ENCODE measurements at regions not wholly inside any gene's neighbourhood (a gene's known extent, or its start where the extent isn't known, plus 50 kb on each side); places are given as distances from the start of the nearest gene placed in this dataset.

- DNase-seq (ENCODE audit: low read depth in 1 of 2, low spot score in 1 of 2), result no peak
- Histone ChIP-seq H3K4me1 (ENCODE audit: low read depth) (no peaks in the 10 kb centered on the region), H3K27ac (no peak overlapping the region), H3K9me3 (ENCODE audit: low read depth) (no peaks in the 10 kb centered on the region), H3K27me3 (no peaks in the 10 kb centered on the region), H3K36me3 (no peaks in the 10 kb centered on the region), H3K4me3 (no peak overlapping the region)
- no peak for TF ChIP-seq CTCF (IDR thresholded peaks at IDR 0.05; ENCODE audit: low read depth, low read length)
These were observed 58.3 kb upstream of the UPP2 start for GRCh38 chr2:158043181-158043948.

- no peaks in the 10 kb centered on the region for H3K27me3 ChIP-seq
These were observed 59.0 kb upstream of the UPP2 start for GRCh38 chr2:158042666-158043065.

GRCh38 chr2:158042245-158042644, 59.4 kb upstream of the UPP2 start:
- Histone ChIP-seq H3K27ac (no peak overlapping the region), H3K9me3 (ENCODE audit: low read depth) (no peaks in the 10 kb centered on the region), H3K36me3 (no peaks in the 10 kb centered on the region), H3K27me3 (no peaks in the 10 kb centered on the region), H3K4me3 (no peak overlapping the region), H3K4me1 (ENCODE audit: low read depth) (no peaks in the 10 kb centered on the region)
- DNase-seq (ENCODE audit: low read depth in 1 of 2, low spot score in 1 of 2), result peak; percentile 12 to 13
- no peak for TF ChIP-seq CTCF (IDR thresholded peaks at IDR 0.05; ENCODE audit: low read depth, low read length)

More at GRCh38 chr2:158042666-158043065, 59.0 kb upstream of the UPP2 start:
- Histone ChIP-seq H3K4me3 (no peak overlapping the region), H3K4me1 (ENCODE audit: low read depth) (no peaks in the 10 kb centered on the region), H3K36me3 (no peaks in the 10 kb centered on the region), H3K27ac (no peak overlapping the region), H3K9me3 (ENCODE audit: low read depth) (no peaks in the 10 kb centered on the region)
- no peak for TF ChIP-seq CTCF (IDR thresholded peaks at IDR 0.05; ENCODE audit: low read depth, low read length)
- no peak for DNase-seq (ENCODE audit: low read depth in 1 of 2, low spot score in 1 of 2)

GRCh38 chr2:158041400-158041799, 60.3 kb upstream of the UPP2 start:
- Histone ChIP-seq H3K9me3 (ENCODE audit: low read depth) (no peaks in the 10 kb centered on the region), H3K4me1 (ENCODE audit: low read depth) (no peaks in the 10 kb centered on the region), H3K27ac (no peak overlapping the region), H3K36me3 (no peaks in the 10 kb centered on the region), H3K4me3 (no peak overlapping the region), H3K27me3 (no peaks in the 10 kb centered on the region)
- DNase-seq (ENCODE audit: low read depth in 1 of 2, low spot score in 1 of 2), result no peak
- no peak for TF ChIP-seq CTCF (IDR thresholded peaks at IDR 0.05; ENCODE audit: low read depth, low read length)

GRCh38 chr2:158038901-158039300, 62.8 kb upstream of the UPP2 start:
- Histone ChIP-seq H3K9me3 (ENCODE audit: low read depth) (no peaks in the 10 kb centered on the region), H3K4me3 (no peak overlapping the region), H3K4me1 (ENCODE audit: low read depth) (no peaks in the 10 kb centered on the region), H3K27ac (no peak overlapping the region), H3K36me3 (no peaks in the 10 kb centered on the region), H3K27me3 (no peaks in the 10 kb centered on the region)
- no peak for DNase-seq (ENCODE audit: low read depth in 1 of 2, low spot score in 1 of 2)
- TF ChIP-seq CTCF (IDR thresholded peaks at IDR 0.05; ENCODE audit: low read depth, low read length), result no peak

All from cardiac muscle cell (in vitro differentiated cells and primary cell).